GM12878 (cell line): ENCODE measurements at regions not wholly inside any gene's neighbourhood (a gene's known extent, or its start where the extent isn't known, plus 50 kb on each side); places are given as distances from the start of the nearest gene placed in this dataset.

ENCODE experiments used
- BHLHE40 ChIP-seq, 2 experiments: fragments of 450-650 bp in 1 of 2; IDR thresholded peaks; 2 replicates each; pipeline ENCODE4 v1.6.1; 2011 to 2017; ENCODE audit warnings: low read depth in 2 of 2, borderline replicate concordance in 1 of 2, improper control_type of control experiment in 1 of 2, low read length in 1 of 2, mild to moderate bottlenecking in 1 of 2
- BMI1 ChIP-seq: fragments of 450-650 bp; IDR thresholded peaks from 2 replicates; pipeline ENCODE4 v1.6.1; 2016; ENCODE audit warnings: mild to moderate bottlenecking, moderate library complexity, borderline replicate concordance
- CTCF ChIP-seq, 3 experiments: IDR thresholded peaks in 2 of 3; conservative IDR thresholded peaks in 1 of 3; 2 replicates each; pipeline ENCODE4 v1.5.1; 2011; ENCODE audit warnings: low read depth in 3 of 3, low read length in 3 of 3, mild to moderate bottlenecking in 3 of 3, control low read depth in 2 of 3, moderate library complexity in 2 of 3, inconsistent platforms in 1 of 3, mixed read lengths in 1 of 3; ENCODE audit not compliant: control insufficient read depth in 2 of 3, insufficient read depth in 1 of 3; ENCODE audit errors: extremely low read depth in 1 of 3
- E2F8 ChIP-seq: fragments of 450-650 bp; IDR thresholded peaks from 2 replicates; pipeline ENCODE4 v1.6.1; 2018; ENCODE audit warnings: mild to moderate bottlenecking, low read depth, moderate library complexity; ENCODE audit not compliant: partially characterized antibody
- EP300 ChIP-seq, 2 experiments: fragments of 150-350 bp in 1 of 2; IDR thresholded peaks; 2 replicates each; pipeline ENCODE4 v1.6.1; 2011 to 2012; ENCODE audit warnings: low read depth in 2 of 2, low read length in 2 of 2, borderline replicate concordance in 1 of 2, improper control_type of control experiment in 1 of 2, inconsistent platforms in 1 of 2; ENCODE audit not compliant: control insufficient read depth in 1 of 2
- RAD51 ChIP-seq: fragments of 450-650 bp; IDR thresholded peaks from 2 replicates; pipeline ENCODE4 v1.6.1; 2016; ENCODE audit warnings: moderate library complexity, mild to moderate bottlenecking, inconsistent platforms
- RCOR1 ChIP-seq: conservative IDR thresholded peaks from 2 replicates; pipeline ENCODE4 v1.6.1; 2012; ENCODE audit warnings: low read depth, low read length, improper control_type of control experiment
- ZBTB11 ChIP-seq: fragments of 450-650 bp; formaldehyde crosslinking; IDR thresholded peaks from 2 replicates; pipeline ENCODE4 v1.5.0; 2022; ENCODE audit warnings: mild to moderate bottlenecking, missing genetic modification characterization

- TF ChIP-seq BHLHE40 (IDR thresholded peaks at IDR 0.05; ENCODE audit: borderline replicate concordance in 1 of 2, low read depth in 2 of 2, low read length in 1 of 2) (no peak), RCOR1 (no peak), E2F8 (no peak), CTCF (IDR thresholded peaks at IDR 0.05 in 2 of 3, conservative IDR thresholded peaks at IDR 0.05 in 1 of 3; ENCODE audit: control insufficient read depth in 2 of 3, extremely low read depth in 1 of 3, insufficient read depth in 1 of 3, low read depth in 3 of 3, low read length in 3 of 3) (no peak), ZBTB11 (CRISPR knock-in tag) (no peak), RAD51 (no peak), BMI1 (no peak), EP300 (IDR thresholded peaks at IDR 0.05; ENCODE audit: borderline replicate concordance in 1 of 2, control insufficient read depth in 1 of 2, low read depth in 2 of 2, low read length in 2 of 2) (no peak)
Measured at GRCh38 chr3:164470471-164470870, 607.8 kb downstream of the SI start.
